ENCODE measurements at regions not wholly inside any gene's neighbourhood (a gene's known extent, or its start where the extent isn't known, plus 50 kb on each side); places are given as distances from the start of the nearest gene placed in this dataset.

- TF ChIP-seq CTCF (IDR thresholded peaks at IDR 0.05; ENCODE audit: control insufficient read depth, insufficient read depth, low read depth, low read length, missing control alignments): no peak
These were observed 744.5 kb upstream of the TMPRSS15 start for GRCh38 chr21:19148056-19148455.

GRCh38 chr21:19171585-19171984 lies 768.0 kb upstream of the TMPRSS15 start:
- TF ChIP-seq CTCF (IDR thresholded peaks at IDR 0.05; ENCODE audit: control insufficient read depth, insufficient read depth, low read depth, low read length, missing control alignments): no peak
- H3K4me3 ChIP-seq (ENCODE audit: control insufficient read depth, low read depth, low read length): no peak overlapping the region
- DNase-seq (ENCODE audit: low read depth): no peak

More at GRCh38 chr21:19148056-19148455, 744.5 kb upstream of the TMPRSS15 start:
- H3K4me3 ChIP-seq (ENCODE audit: control insufficient read depth, low read depth, low read length): no peak overlapping the region
- DNase-seq (ENCODE audit: low read depth): no peak

GRCh38 chr21:19181604-19182140 lies 778.1 kb upstream of the TMPRSS15 start:
- no peak for DNase-seq (ENCODE audit: low read depth)
- TF ChIP-seq CTCF (IDR thresholded peaks at IDR 0.05; ENCODE audit: control insufficient read depth, insufficient read depth, low read depth, low read length, missing control alignments): no peak
- no peak overlapping the region for H3K4me3 ChIP-seq (ENCODE audit: control insufficient read depth, low read depth, low read length)

GRCh38 chr21:19197950-19198349 lies 794.4 kb upstream of the TMPRSS15 start:
- DNase-seq (ENCODE audit: low read depth): no peak
- TF ChIP-seq CTCF (IDR thresholded peaks at IDR 0.05; ENCODE audit: control insufficient read depth, insufficient read depth, low read depth, low read length, missing control alignments): no peak

GRCh38 chr21:19198801-19199200 lies 795.2 kb upstream of the TMPRSS15 start:
- TF ChIP-seq CTCF (IDR thresholded peaks at IDR 0.05; ENCODE audit: control insufficient read depth, insufficient read depth, low read depth, low read length, missing control alignments): no peak

More at GRCh38 chr21:19197950-19198349, 794.4 kb upstream of the TMPRSS15 start:
- no peak overlapping the region for H3K4me3 ChIP-seq (ENCODE audit: control insufficient read depth, low read depth, low read length)

GRCh38 chr21:19218163-19218562 lies 814.6 kb upstream of the TMPRSS15 start:
- no peak overlapping the region for H3K4me3 ChIP-seq (ENCODE audit: control insufficient read depth, low read depth, low read length)
- no peak for DNase-seq (ENCODE audit: low read depth)
- no peak for TF ChIP-seq CTCF (IDR thresholded peaks at IDR 0.05; ENCODE audit: control insufficient read depth, insufficient read depth, low read depth, low read length, missing control alignments)

More at GRCh38 chr21:19198801-19199200, 795.2 kb upstream of the TMPRSS15 start:
- no peak for DNase-seq (ENCODE audit: low read depth)
- H3K4me3 ChIP-seq (ENCODE audit: control insufficient read depth, low read depth, low read length): no peak overlapping the region
